Activated T-cell treated with anti-CD3 and anti-CD28 coated beads for 24 hours (primary cell): ENCODE measurements at regions not wholly inside any gene's neighbourhood (a gene's known extent, or its start where the extent isn't known, plus 50 kb on each side); places are given as distances from the start of the nearest gene placed in this dataset.

ENCODE experiments used
- DNase-seq: peaks from one replicate; pipeline ENCODE4 v3.0.0-alpha.2; 2020; ENCODE audit warnings: low read depth

- DNase-seq, result no peak
These were observed 50.4 kb upstream of the KDR start for GRCh38 chr4:55175779-55176231.

GRCh38 chr4:55176497-55176896 is 51.1 kb upstream of the KDR start:
- DNase-seq, result no peak

- no peak for DNase-seq
These were observed 52.1 kb upstream of the KDR start for GRCh38 chr4:55177461-55177860.

GRCh38 chr4:55178226-55179005 is 53.0 kb upstream of the KDR start:
- DNase-seq, result no peak

GRCh38 chr4:55181010-55182005 is 55.9 kb upstream of the KDR start:
- DNase-seq, result no peak

- no peak for DNase-seq
These were observed 58.7 kb upstream of the KDR start for GRCh38 chr4:55183926-55184599.

GRCh38 chr4:55184600-55185523 is 59.5 kb upstream of the KDR start:
- DNase-seq, result peak; percentile 1

- DNase-seq, result no peak
These were observed 60.7 kb upstream of the KDR start for GRCh38 chr4:55186123-55186522.

- no peak for DNase-seq
These were observed 61.3 kb upstream of the KDR start for GRCh38 chr4:55186700-55187099.

GRCh38 chr4:55214172-55214571 is 88.8 kb upstream of the KDR start:
- DNase-seq, result no peak

GRCh38 chr4:55215087-55215486 is 89.7 kb upstream of the KDR start:
- DNase-seq, result no peak

- DNase-seq, result no peak
These were observed 91.7 kb upstream of the KDR start for GRCh38 chr4:55216863-55217635.

- no peak for DNase-seq
These were observed 92.6 kb upstream of the KDR start for GRCh38 chr4:55218041-55218440.

GRCh38 chr4:55237839-55238238 is 108.2 kb upstream of the SRD5A3 start:
- no peak for DNase-seq

GRCh38 chr4:55238407-55238806 is 107.6 kb upstream of the SRD5A3 start:
- DNase-seq, result no peak

- no peak for DNase-seq
These were observed 104.6 kb upstream of the SRD5A3 start for GRCh38 chr4:55241461-55241860.

- DNase-seq, result no peak
These were observed 103.5 kb upstream of the SRD5A3 start for GRCh38 chr4:55242506-55242905.

- no peak for DNase-seq
These were observed 98.5 kb upstream of the SRD5A3 start for GRCh38 chr4:55247521-55247920.

GRCh38 chr4:55248756-55249155 is 97.3 kb upstream of the SRD5A3 start:
- no peak for DNase-seq

GRCh38 chr4:55249476-55249875 is 96.6 kb upstream of the SRD5A3 start:
- DNase-seq, result no peak
